ENCODE measurements at regions not wholly inside any gene's neighbourhood (a gene's known extent, or its start where the extent isn't known, plus 50 kb on each side); places are given as distances from the start of the nearest gene placed in this dataset.

GRCh38 chr13:82344867-82345266 lies 1537.4 kb downstream of the SLITRK1 start:
- DNase-seq (ENCODE audit: low read depth, low spot score), result no peak
- ChIA-PET POLR2A (no interaction called here), CTCF (no interaction called here)
- H3K4me3 ChIP-seq (ENCODE audit: low read depth, low read length), result no peak overlapping the region
- no peak for TF ChIP-seq CTCF (IDR thresholded peaks at IDR 0.05; ENCODE audit: insufficient read depth, low read length, missing control alignments)

GRCh38 chr13:82341116-82341515 lies 1541.2 kb downstream of the SLITRK1 start:
- ChIA-PET CTCF (no interaction called here), POLR2A (no interaction called here)
- TF ChIP-seq CTCF (IDR thresholded peaks at IDR 0.05; ENCODE audit: insufficient read depth, low read length, missing control alignments), result no peak
- H3K4me3 ChIP-seq (ENCODE audit: low read depth, low read length), result no peak overlapping the region
- no peak for DNase-seq (ENCODE audit: low read depth, low spot score)

- POLR2A ChIA-PET, result no interaction called here
- no peak for TF ChIP-seq CTCF (IDR thresholded peaks at IDR 0.05; ENCODE audit: insufficient read depth, low read length, missing control alignments)
- no peak overlapping the region for H3K4me3 ChIP-seq (ENCODE audit: low read depth, low read length)
- CTCF ChIA-PET, result interaction anchor here (1.7 kb wide), 1 partner anchor 1159 kb away, joined by 4 read pairs; no protein-coding TSS in a partner anchor
- no peak for DNase-seq (ENCODE audit: low read depth, low spot score)
These were observed 1551.8 kb downstream of the SLITRK1 start for GRCh38 chr13:82330499-82330898.

- POLR2A ChIA-PET, result no interaction called here
- TF ChIP-seq CTCF (IDR thresholded peaks at IDR 0.05; ENCODE audit: insufficient read depth, low read length, missing control alignments), result no peak
- H3K4me3 ChIP-seq (ENCODE audit: low read depth, low read length), result no peak overlapping the region
- no peak for DNase-seq (ENCODE audit: low read depth, low spot score)
- CTCF ChIA-PET, result no interaction called here
These were observed 1559.2 kb downstream of the SLITRK1 start for GRCh38 chr13:82323101-82323500.

GRCh38 chr13:82305588-82305987 lies 1576.7 kb downstream of the SLITRK1 start:
- ChIA-PET CTCF (no interaction called here), POLR2A (no interaction called here)
- no peak overlapping the region for H3K4me3 ChIP-seq (ENCODE audit: low read depth, low read length)
- TF ChIP-seq CTCF (IDR thresholded peaks at IDR 0.05; ENCODE audit: insufficient read depth, low read length, missing control alignments), result no peak
- DNase-seq (ENCODE audit: low read depth, low spot score), result no peak

- H3K4me3 ChIP-seq (ENCODE audit: low read depth, low read length), result no peak overlapping the region
- ChIA-PET POLR2A (no interaction called here), CTCF (no interaction called here)
- TF ChIP-seq CTCF (IDR thresholded peaks at IDR 0.05; ENCODE audit: insufficient read depth, low read length, missing control alignments), result no peak
- no peak for DNase-seq (ENCODE audit: low read depth, low spot score)
These were observed 1584.2 kb downstream of the SLITRK1 start for GRCh38 chr13:82298106-82298505.
